ENCODE measurements at regions not wholly inside any gene's neighbourhood (a gene's known extent, or its start where the extent isn't known, plus 50 kb on each side); places are given as distances from the start of the nearest gene placed in this dataset.

DNA sequence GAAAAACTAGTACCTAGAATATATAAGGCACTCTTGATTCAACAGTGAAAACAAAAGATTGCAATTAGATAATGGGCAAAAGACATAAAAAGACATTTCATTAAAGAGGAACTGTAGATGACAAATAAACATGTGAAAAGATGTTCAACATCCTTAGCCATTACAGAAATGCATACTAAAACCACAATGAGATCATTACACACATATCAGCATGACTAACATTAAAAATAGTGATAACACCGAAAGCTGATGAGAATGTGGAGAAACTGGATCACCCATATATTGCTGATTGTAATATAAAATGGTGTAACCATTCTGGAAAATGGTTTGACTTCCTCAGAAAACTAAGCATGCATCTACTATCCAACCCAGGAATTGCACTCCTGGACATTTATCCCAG lies 340.3 kb downstream of the SEC16B start:
- no peaks in the 10 kb centered on the region for H3K4me1 ChIP-seq
- no peak overlapping the region for H3K4me3 ChIP-seq
- H3K36me3 ChIP-seq: no peaks in the 10 kb centered on the region
- no peak for DNase-seq (ENCODE audit: extremely low spot score in 2 of 2)
- no peak for TF ChIP-seq POLR2AphosphoS5 (IDR thresholded peaks at IDR 0.05; ENCODE audit: insufficient read depth in 1 of 2, low read depth in 1 of 2)
- no peak for TF ChIP-seq POLR2A (IDR thresholded peaks at IDR 0.05)
- TF ChIP-seq, protein P1, sequence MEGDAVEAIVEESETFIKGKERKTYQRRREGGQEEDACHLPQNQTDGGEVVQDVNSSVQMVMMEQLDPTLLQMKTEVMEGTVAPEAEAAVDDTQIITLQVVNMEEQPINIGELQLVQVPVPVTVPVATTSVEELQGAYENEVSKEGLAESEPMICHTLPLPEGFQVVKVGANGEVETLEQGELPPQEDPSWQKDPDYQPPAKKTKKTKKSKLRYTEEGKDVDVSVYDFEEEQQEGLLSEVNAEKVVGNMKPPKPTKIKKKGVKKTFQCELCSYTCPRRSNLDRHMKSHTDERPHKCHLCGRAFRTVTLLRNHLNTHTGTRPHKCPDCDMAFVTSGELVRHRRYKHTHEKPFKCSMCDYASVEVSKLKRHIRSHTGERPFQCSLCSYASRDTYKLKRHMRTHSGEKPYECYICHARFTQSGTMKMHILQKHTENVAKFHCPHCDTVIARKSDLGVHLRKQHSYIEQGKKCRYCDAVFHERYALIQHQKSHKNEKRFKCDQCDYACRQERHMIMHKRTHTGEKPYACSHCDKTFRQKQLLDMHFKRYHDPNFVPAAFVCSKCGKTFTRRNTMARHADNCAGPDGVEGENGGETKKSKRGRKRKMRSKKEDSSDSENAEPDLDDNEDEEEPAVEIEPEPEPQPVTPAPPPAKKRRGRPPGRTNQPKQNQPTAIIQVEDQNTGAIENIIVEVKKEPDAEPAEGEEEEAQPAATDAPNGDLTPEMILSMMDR (IDR thresholded peaks at IDR 0.05): no peak
- intact Hi-C loops (cut with DNase I): no loop called here
- no peak overlapping the region for H3K27ac ChIP-seq
- no peaks in the 10 kb centered on the region for H3K9me3 ChIP-seq
- no peaks in the 10 kb centered on the region for H3K27me3 ChIP-seq

DNA sequence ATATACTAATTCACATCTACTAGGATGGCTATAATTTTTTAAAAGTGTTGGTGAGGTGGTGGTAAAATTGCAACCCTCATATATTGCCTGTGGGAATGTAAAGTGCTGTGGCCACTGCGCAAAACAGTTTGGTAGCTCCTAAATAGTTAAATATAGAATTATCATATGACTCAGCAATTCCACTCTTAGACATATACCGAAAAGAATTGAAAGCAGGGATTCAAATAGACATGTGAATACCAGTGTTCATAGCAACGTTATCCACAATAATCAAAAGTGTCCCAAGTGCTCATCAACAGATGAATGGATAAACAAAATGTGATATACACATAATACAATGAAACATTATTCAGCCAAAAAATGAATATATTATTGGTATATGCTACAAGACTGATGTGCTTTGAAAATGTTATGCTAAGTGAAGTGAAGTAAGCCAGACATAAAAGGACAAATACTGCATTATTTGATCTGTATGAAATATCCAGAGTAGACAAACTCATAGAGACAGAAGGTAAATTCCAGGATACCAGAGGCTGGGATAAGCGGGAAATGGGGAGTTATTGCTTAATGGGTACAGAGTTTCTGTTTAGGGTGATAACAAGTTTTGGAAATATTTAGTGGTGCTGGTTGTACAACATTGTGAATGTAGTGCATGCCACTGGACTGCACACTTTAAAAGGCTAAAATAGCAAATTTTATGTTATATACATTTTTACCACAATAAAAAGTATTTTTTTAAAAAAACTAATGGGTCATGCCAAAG lies 342.5 kb downstream of the SEC16B start:
- H3K27ac ChIP-seq: no peak overlapping the region
- no peaks in the 10 kb centered on the region for H3K36me3 ChIP-seq
- no peaks in the 10 kb centered on the region for H3K27me3 ChIP-seq
- intact Hi-C loops (cut with DNase I): no loop called here
- no peaks in the 10 kb centered on the region for H3K9me3 ChIP-seq
- H3K4me3 ChIP-seq: no peak overlapping the region
- no peaks in the 10 kb centered on the region for H3K4me1 ChIP-seq
- TF ChIP-seq POLR2AphosphoS5 (IDR thresholded peaks at IDR 0.05; ENCODE audit: insufficient read depth in 1 of 2, low read depth in 1 of 2): no peak
- TF ChIP-seq, protein P1 (IDR thresholded peaks at IDR 0.05): no peak
- no peak for TF ChIP-seq POLR2A (IDR thresholded peaks at IDR 0.05)
- DNase-seq (ENCODE audit: extremely low spot score in 2 of 2): no peak

DNA sequence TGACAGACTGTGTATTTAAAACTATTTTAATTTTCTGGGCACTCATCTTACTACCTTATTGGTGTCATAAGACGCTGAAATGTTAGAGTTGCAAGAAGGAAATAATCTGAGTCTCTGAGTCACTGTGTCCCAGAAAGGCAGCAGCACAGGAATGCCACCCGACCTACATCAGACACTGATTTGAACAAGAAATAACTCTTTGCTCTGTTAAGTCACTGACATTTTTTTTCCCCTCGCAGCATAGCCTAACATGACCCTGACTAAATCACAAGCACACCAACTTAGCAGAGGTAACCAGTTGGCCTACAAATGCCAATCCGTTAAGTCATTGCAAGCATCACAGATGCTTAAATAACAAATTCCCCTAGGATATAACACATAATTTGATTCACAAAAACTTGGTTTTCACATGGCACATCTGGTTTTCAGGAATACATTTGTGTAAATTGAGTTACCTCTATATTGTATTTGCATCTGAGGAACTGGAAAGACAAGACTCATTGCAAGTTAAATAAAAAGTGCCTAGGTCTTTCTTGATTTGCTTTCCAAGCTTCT lies 349.1 kb downstream of the SEC16B start:
- Histone ChIP-seq H3K27ac (no peak overlapping the region), H3K36me3 (no peaks in the 10 kb centered on the region), H3K9me3 (no peaks in the 10 kb centered on the region), H3K27me3 (no peaks in the 10 kb centered on the region), H3K4me3 (no peak overlapping the region), H3K4me1 (no peaks in the 10 kb centered on the region)
- no peak for DNase-seq (ENCODE audit: extremely low spot score in 2 of 2)
- intact Hi-C loops (cut with DNase I): no loop called here
- TF ChIP-seq POLR2A (IDR thresholded peaks at IDR 0.05) (no peak), POLR2AphosphoS5 (IDR thresholded peaks at IDR 0.05; ENCODE audit: insufficient read depth in 1 of 2, low read depth in 1 of 2) (no peak)
- TF ChIP-seq, protein P1 (IDR thresholded peaks at IDR 0.05): no peak

DNA sequence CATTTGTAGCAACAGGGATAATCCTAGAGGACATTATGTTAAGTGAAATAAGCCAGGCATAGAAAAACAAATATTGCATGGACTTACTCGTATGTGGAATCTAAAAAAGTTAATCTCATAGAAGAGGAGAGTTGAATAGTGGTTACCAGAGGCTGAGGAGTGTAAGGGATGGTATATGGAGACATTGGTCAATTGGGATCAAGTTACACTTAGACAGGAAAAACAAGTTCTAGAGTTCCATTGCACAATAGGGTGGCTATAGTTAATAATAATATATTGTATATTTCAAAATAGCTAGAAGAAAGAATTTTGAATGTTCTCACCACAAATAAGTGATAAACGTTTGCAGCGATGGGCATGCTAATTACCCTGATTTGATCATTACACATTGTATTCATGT lies 354.6 kb downstream of the SEC16B start:
- Histone ChIP-seq H3K27me3 (no peaks in the 10 kb centered on the region), H3K4me3 (no peak overlapping the region), H3K4me1 (no peaks in the 10 kb centered on the region), H3K36me3 (no peaks in the 10 kb centered on the region), H3K27ac (no peak overlapping the region), H3K9me3 (no peaks in the 10 kb centered on the region)
- DNase-seq (ENCODE audit: extremely low spot score in 2 of 2): no peak
- intact Hi-C loops (cut with DNase I): no loop called here
- TF ChIP-seq POLR2AphosphoS5 (IDR thresholded peaks at IDR 0.05; ENCODE audit: insufficient read depth in 1 of 2, low read depth in 1 of 2) (no peak), POLR2A (IDR thresholded peaks at IDR 0.05) (no peak)
- TF ChIP-seq, protein P1 (IDR thresholded peaks at IDR 0.05): no peak

DNA sequence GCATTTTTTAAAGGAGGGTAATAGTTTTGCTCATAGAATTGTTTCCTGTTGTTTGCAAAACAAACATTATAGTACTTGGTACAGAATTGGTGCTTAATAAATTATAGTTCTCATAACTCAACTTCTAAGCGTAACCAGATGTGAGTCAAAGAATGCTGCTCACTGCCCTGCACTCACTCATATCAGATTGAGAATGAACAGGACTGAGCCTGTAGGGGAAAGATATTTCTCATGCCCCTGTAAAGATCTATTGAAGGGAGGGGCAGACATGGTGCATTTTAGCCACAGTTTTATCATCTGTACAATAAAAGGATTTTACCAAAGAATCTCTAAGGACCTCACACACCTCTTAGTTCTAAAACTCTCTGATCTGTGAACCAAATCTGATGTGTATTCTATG lies 358.5 kb downstream of the SEC16B start:
- no peak overlapping the region for H3K27ac ChIP-seq
- no peaks in the 10 kb centered on the region for H3K9me3 ChIP-seq
- intact Hi-C loops (cut with DNase I): no loop called here
- H3K27me3 ChIP-seq: no peaks in the 10 kb centered on the region
- no peaks in the 10 kb centered on the region for H3K4me1 ChIP-seq
- no peak for DNase-seq (ENCODE audit: extremely low spot score in 2 of 2)
- H3K36me3 ChIP-seq: no peaks in the 10 kb centered on the region
- no peak overlapping the region for H3K4me3 ChIP-seq
- TF ChIP-seq POLR2A (IDR thresholded peaks at IDR 0.05) (no peak), POLR2AphosphoS5 (IDR thresholded peaks at IDR 0.05; ENCODE audit: insufficient read depth in 1 of 2, low read depth in 1 of 2) (no peak)
- TF ChIP-seq, protein P1 (IDR thresholded peaks at IDR 0.05): no peak
